Ovary (tissue), 7 donors: ENCODE measurements at regions not wholly inside any gene's neighbourhood (a gene's known extent, or its start where the extent isn't known, plus 50 kb on each side); places are given as distances from the start of the nearest gene placed in this dataset.

Source experiments
- DNase-seq, 5 donors: peaks; one replicate each; pipeline ENCODE4 v3.0.0-alpha.2; 2019 to 2020
- H3K27ac ChIP-seq, 2 donors: fragments of 200-600 bp; one replicate each; pipeline versions ENCODE4 v1.5.1 to v1.8.0; 2019 to 2022
- H3K27me3 ChIP-seq: fragments of 200-600 bp; one replicate; pipeline ENCODE4 v1.8.0; 2022
- H3K36me3 ChIP-seq: fragments of 200-600 bp; sonication (generic); one replicate; pipeline ENCODE4 v1.5.1; 2019
- H3K4me1 ChIP-seq: one replicate; pipeline ENCODE4 v1.8.1; 2013; ENCODE audit warnings: mild to moderate bottlenecking, moderate library complexity; ENCODE audit not compliant: insufficient read depth
- H3K4me3 ChIP-seq: fragments of 200-600 bp; sonication (generic); one replicate; pipeline ENCODE4 v1.5.1; 2017
- H3K9me3 ChIP-seq, 2 donors: fragments of 200-600 bp in 1 of 2; sonication (generic) in 1 of 2; one replicate each; pipeline versions ENCODE4 v1.5.1 to v1.8.1; 2013 to 2019; ENCODE audit warnings: mild to moderate bottlenecking in 1 of 2, moderate library complexity in 1 of 2
- EP300 ChIP-seq: sonication (generic); formaldehyde crosslinking; IDR thresholded peaks from one replicate; pipeline ENCODE4 v1.6.1; 2017; ENCODE audit warnings: antibody characterized with exemption
- POLR2A ChIP-seq: fragments of 450-650 bp; IDR thresholded peaks from one replicate; pipeline ENCODE4 v1.6.1; 2017; ENCODE audit warnings: antibody characterized with exemption, mild to moderate bottlenecking, moderate library complexity
- WGBS, 3 donors: extraction: QIAGEN DNeasy Blood & Tissue Kit in 1 of 3; methylation state at CpG; one replicate each; pipeline versions ENCODE4 v1.1.5 to v1.1.7; 2013 to 2017; 5-methylcytosine and 5-hydroxymethylcytosine counted together
- intact Hi-C, 4 donors: fragments of 100-400 bp; cut with DNase I; formaldehyde crosslinking; loops; one replicate each; pipeline versions ENCODE4 v1.11.0 to v1.15.1; 2022 to 2023
- TF ChIP-seq, protein P1 (sequence below), 3 donors: fragments of 450-650 bp in 2 of 3; fragments of 200-600 bp in 1 of 3; IDR thresholded peaks; one replicate each; pipeline versions ENCODE4 v1.5.1 to v1.8.0; 2016 to 2022; ENCODE audit warnings: antibody characterized with exemption in 3 of 3, mild to moderate bottlenecking in 1 of 3
- donor health status: DM: no; HTN: no; CAD: no; lungs with moderate emphysema.
- donor health status: DM: no; HTN: no; CAD: no.
- donor health status: Bipolar disorder and iron deficiency.
- donor health status: DM: no; HTN: no; CAD: no.
- donor health status: DM: yes; HTN: yes; CAD: no.

GRCh38 chr11:25855916-25856315 is 476.0 kb upstream of the ANO3 start:
- TF ChIP-seq POLR2A (no peak), EP300 (no peak)
- H3K9me3 ChIP-seq: no peaks in the 10 kb centered on the region
- no peak for DNase-seq
- no peak overlapping the region for H3K27ac ChIP-seq
- no peaks in the 10 kb centered on the region for H3K27me3 ChIP-seq
- intact Hi-C loops: no loop called here
- no peak overlapping the region for H3K4me3 ChIP-seq
- no peaks in the 10 kb centered on the region for H3K4me1 ChIP-seq
- no peaks in the 10 kb centered on the region for H3K36me3 ChIP-seq
- 94 to 95% (median 95%) methylated on average over 4 of the region's 4 CpGs for WGBS, 3 donors

DNA sequence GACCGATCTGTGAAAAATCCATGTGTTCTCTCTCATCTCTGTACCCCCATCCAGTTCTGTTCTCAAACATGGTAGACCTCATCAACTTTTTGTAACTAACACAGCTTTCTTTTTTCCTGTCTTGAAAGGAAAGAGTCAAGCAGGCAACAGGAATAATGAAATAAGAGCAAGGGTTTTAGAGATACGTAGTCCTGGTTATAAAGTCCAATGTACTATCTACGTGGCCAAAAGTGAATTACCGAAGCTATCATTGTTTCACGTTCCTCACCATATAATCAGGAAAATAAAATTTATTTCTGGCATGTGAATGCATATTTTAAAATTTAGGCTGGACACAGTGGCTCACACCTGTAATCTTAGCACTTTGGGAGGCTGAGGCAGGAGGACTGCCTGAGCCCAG is 472.2 kb upstream of the ANO3 start:
- intact Hi-C loops: no loop called here

GRCh38 chr11:25860677-25861450 is 471.1 kb upstream of the ANO3 start:
- Histone ChIP-seq H3K27ac (no peak overlapping the region), H3K4me1 (no peaks in the 10 kb centered on the region), H3K27me3 (no peaks in the 10 kb centered on the region), H3K4me3 (no peak overlapping the region), H3K36me3 (no peaks in the 10 kb centered on the region), H3K9me3 (no peaks in the 10 kb centered on the region)
- WGBS, 3 donors: 57 to 70% (median 65%) methylated on average over 2 of the region's 2 CpGs
- no peak for DNase-seq
- no peak for TF ChIP-seq EP300
- TF ChIP-seq POLR2A: no peak
- TF ChIP-seq, protein P1, sequence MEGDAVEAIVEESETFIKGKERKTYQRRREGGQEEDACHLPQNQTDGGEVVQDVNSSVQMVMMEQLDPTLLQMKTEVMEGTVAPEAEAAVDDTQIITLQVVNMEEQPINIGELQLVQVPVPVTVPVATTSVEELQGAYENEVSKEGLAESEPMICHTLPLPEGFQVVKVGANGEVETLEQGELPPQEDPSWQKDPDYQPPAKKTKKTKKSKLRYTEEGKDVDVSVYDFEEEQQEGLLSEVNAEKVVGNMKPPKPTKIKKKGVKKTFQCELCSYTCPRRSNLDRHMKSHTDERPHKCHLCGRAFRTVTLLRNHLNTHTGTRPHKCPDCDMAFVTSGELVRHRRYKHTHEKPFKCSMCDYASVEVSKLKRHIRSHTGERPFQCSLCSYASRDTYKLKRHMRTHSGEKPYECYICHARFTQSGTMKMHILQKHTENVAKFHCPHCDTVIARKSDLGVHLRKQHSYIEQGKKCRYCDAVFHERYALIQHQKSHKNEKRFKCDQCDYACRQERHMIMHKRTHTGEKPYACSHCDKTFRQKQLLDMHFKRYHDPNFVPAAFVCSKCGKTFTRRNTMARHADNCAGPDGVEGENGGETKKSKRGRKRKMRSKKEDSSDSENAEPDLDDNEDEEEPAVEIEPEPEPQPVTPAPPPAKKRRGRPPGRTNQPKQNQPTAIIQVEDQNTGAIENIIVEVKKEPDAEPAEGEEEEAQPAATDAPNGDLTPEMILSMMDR (IDR thresholded peaks at IDR 0.05): no peak
- intact Hi-C loops: no loop called here

More for the DNA sequence above, 472.2 kb upstream of the ANO3 start:
- no peak overlapping the region for H3K27ac ChIP-seq
- H3K4me1 ChIP-seq: no peaks in the 10 kb centered on the region
- no peak for DNase-seq
- no peak for TF ChIP-seq EP300
- TF ChIP-seq POLR2A: no peak
- TF ChIP-seq, protein P1 (IDR thresholded peaks at IDR 0.05): no peak
- H3K4me3 ChIP-seq: no peak overlapping the region
- H3K27me3 ChIP-seq: no peaks in the 10 kb centered on the region
- no peaks in the 10 kb centered on the region for H3K36me3 ChIP-seq
- WGBS, 3 donors: 81 to 96% (median 95%) methylated on average over 5 of the region's 5 CpGs
- no peaks in the 10 kb centered on the region for H3K9me3 ChIP-seq

DNA sequence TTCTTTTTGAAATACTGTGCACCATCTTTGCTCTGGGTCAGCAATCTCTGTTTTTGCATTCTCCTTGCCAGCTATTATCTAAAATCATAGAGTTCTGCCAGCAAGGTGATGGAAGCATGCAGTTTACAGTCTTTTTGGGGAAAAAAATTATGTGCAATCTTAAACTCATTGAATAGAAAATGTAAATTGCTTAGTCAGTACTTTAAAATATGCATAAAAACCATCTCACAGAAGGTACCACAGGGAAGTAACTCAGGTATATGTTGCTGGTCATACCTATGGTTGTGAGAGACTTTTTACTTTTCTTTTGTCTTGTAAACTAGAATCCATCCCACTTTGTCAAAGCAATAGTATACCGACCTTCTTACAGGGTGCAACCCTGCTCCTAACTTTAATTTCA is 469.8 kb upstream of the ANO3 start:
- intact Hi-C loops: no loop called here
- no peak overlapping the region for H3K27ac ChIP-seq
- H3K9me3 ChIP-seq: no peaks in the 10 kb centered on the region
- 92 to 95% (median 94%) methylated on average over 1 of the region's 1 CpG for WGBS, 3 donors
- no peak overlapping the region for H3K4me3 ChIP-seq
- DNase-seq: no peak
- H3K36me3 ChIP-seq: no peaks in the 10 kb centered on the region
- H3K4me1 ChIP-seq: no peaks in the 10 kb centered on the region
- no peaks in the 10 kb centered on the region for H3K27me3 ChIP-seq
- TF ChIP-seq, protein P1 (IDR thresholded peaks at IDR 0.05): no peak
- TF ChIP-seq EP300: no peak
- TF ChIP-seq POLR2A: no peak

DNA sequence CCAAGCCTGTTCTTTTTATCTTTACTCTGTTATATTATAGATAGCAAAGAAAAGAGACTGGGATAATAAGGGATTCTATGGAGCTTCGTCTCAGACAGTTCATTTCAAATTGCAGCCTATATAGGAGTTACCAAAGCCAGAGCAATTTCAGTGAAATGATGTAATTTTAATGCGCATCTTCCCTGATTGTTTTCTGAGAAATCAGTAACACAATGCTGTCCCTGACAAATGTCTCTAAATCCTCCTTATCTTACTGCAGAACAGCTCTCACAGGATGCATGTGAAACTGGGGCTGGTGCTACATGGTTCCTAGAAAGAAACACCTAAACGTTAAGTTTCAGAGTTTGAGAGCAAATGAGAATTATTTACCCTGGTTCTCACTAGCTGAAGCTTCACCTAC is 467.9 kb upstream of the ANO3 start:
- Histone ChIP-seq H3K36me3 (no peaks in the 10 kb centered on the region), H3K27me3 (no peaks in the 10 kb centered on the region), H3K4me3 (no peak overlapping the region), H3K9me3 (no peaks in the 10 kb centered on the region), H3K27ac (no peak overlapping the region), H3K4me1 (no peaks in the 10 kb centered on the region)
- 68 to 71% (median 70%) methylated on average over 3 of the region's 3 CpGs for WGBS, 3 donors
- no peak for TF ChIP-seq EP300
- no peak for TF ChIP-seq POLR2A
- TF ChIP-seq, protein P1 (IDR thresholded peaks at IDR 0.05): no peak
- intact Hi-C loops: no loop called here
- no peak for DNase-seq
